CD4-positive, alpha-beta T cell treated with Interleukin-4 for 4 hours (primary cell): ENCODE measurements at regions not wholly inside any gene's neighbourhood (a gene's known extent, or its start where the extent isn't known, plus 50 kb on each side); places are given as distances from the start of the nearest gene placed in this dataset.
"Not testable (repeated sequence)": the region's sequence is repeated elsewhere in the genome, so short reads cannot be mapped to it uniquely, and the experiment has no call there.

Experiments
- DNase-seq: peaks from one replicate; pipeline ENCODE4 v3.0.0-alpha.2; 2020

GRCh38 chr13:50543782-50544181, 299.7 kb downstream of the DLEU7 start:
- DNase-seq = no peak

GRCh38 chr13:50544211-50544610, 299.3 kb downstream of the DLEU7 start:
- DNase-seq = no peak

GRCh38 chr13:50547175-50547574, 296.3 kb downstream of the DLEU7 start:
- DNase-seq = not testable (repeated sequence)

GRCh38 chr13:50548586-50548985, 294.9 kb downstream of the DLEU7 start:
- no peak for DNase-seq

GRCh38 chr13:50549221-50549942, 294.1 kb downstream of the DLEU7 start:
- no peak for DNase-seq

- DNase-seq = no peak
These were observed 293.3 kb downstream of the DLEU7 start for GRCh38 chr13:50550151-50550550.

GRCh38 chr13:50552424-50552966, 291.0 kb downstream of the DLEU7 start:
- no peak for DNase-seq

- no peak for DNase-seq
These were observed 281.8 kb downstream of the DLEU7 start for GRCh38 chr13:50561739-50562138.

- no peak for DNase-seq
These were observed 276.8 kb downstream of the DLEU7 start for GRCh38 chr13:50566646-50567045.

GRCh38 chr13:50572129-50572528, 271.4 kb downstream of the DLEU7 start:
- no peak for DNase-seq

GRCh38 chr13:50573066-50573465, 270.4 kb downstream of the DLEU7 start:
- no peak for DNase-seq

GRCh38 chr13:50574731-50575130, 268.8 kb downstream of the DLEU7 start:
- no peak for DNase-seq

GRCh38 chr13:50575138-50575537, 268.4 kb downstream of the DLEU7 start:
- no peak for DNase-seq

GRCh38 chr13:50576156-50576555, 267.3 kb downstream of the DLEU7 start:
- DNase-seq = no peak

- no peak for DNase-seq
These were observed 265.7 kb downstream of the DLEU7 start for GRCh38 chr13:50577806-50578205.

- DNase-seq = no peak
These were observed 262.7 kb downstream of the DLEU7 start for GRCh38 chr13:50580684-50581305.

- no peak for DNase-seq
These were observed 261.8 kb downstream of the DLEU7 start for GRCh38 chr13:50581586-50582196.

GRCh38 chr13:50584856-50585580, 258.5 kb downstream of the DLEU7 start:
- no peak for DNase-seq

- DNase-seq = no peak
These were observed 257.6 kb downstream of the DLEU7 start for GRCh38 chr13:50585674-50586413.

GRCh38 chr13:50586414-50587083, 256.9 kb downstream of the DLEU7 start:
- no peak for DNase-seq

- DNase-seq = no peak
These were observed 256.4 kb downstream of the DLEU7 start for GRCh38 chr13:50587115-50587514.
